ENCODE measurements at regions not wholly inside any gene's neighbourhood (a gene's known extent, or its start where the extent isn't known, plus 50 kb on each side); places are given as distances from the start of the nearest gene placed in this dataset.
A peak's percentile ranks its signal among the peaks of the same experiment; 100 is the strongest.

- TF ChIP-seq MECOM (CRISPR knock-in tag; IDR thresholded peaks at IDR 0.05) (no peak), PPARD (CRISPR knock-in tag; IDR thresholded peaks at IDR 0.05) (no peak), MIER1 (IDR thresholded peaks at IDR 0.05; ENCODE audit: low read depth) (peak; percentile 77; the same call in 1 of the 2 replicates), HMBOX1 (IDR thresholded peaks at IDR 0.05) (no peak), MAFK (IDR thresholded peaks at IDR 0.05; ENCODE audit: low read length) (peak; percentile 90), ESRRA (IDR thresholded peaks at IDR 0.05; ENCODE audit: borderline replicate concordance, low read depth) (peak; percentile 64; the same call in 1 of the 2 replicates), TRIM25 (IDR thresholded peaks at IDR 0.05; ENCODE audit: borderline replicate concordance) (no peak), ZKSCAN1 (IDR thresholded peaks at IDR 0.05; ENCODE audit: low read depth, low read length) (no peak), ARNT (IDR thresholded peaks at IDR 0.05) (peak; percentile 93 to 96), NFIC (IDR thresholded peaks at IDR 0.05) (peak; percentile 50), SOX6 (IDR thresholded peaks at IDR 0.05) (peak; percentile 51), ELF4 (CRISPR knock-in tag; IDR thresholded peaks at IDR 0.05) (no peak), ZNF512 (tag; IDR thresholded peaks at IDR 0.05) (peak; percentile 92), PTRF (tag; IDR thresholded peaks at IDR 0.05) (no peak), ATF1 (CRISPR knock-in tag; IDR thresholded peaks at IDR 0.05) (no peak), ATF1 (tag; IDR thresholded peaks at IDR 0.05) (no peak), ZNF586 (CRISPR knock-in tag; conservative IDR thresholded peaks at IDR 0.05) (no peak), XRCC5 (IDR thresholded peaks at IDR 0.05; ENCODE audit: low read depth, low read length) (no peak), STAT6 (CRISPR knock-in tag; IDR thresholded peaks at IDR 0.05) (no peak), ZNF316 (IDR thresholded peaks at IDR 0.05) (peak; percentile 100), ELK3 (CRISPR knock-in tag; IDR thresholded peaks at IDR 0.05) (no peak), POLR3A (IDR thresholded peaks at IDR 0.05; ENCODE audit: borderline replicate concordance, extremely low read depth, insufficient read depth, insufficient read length) (no peak), RBBP5 (IDR thresholded peaks at IDR 0.05; ENCODE audit: borderline replicate concordance, insufficient read depth, low read length, poor library complexity, severe bottlenecking) (no peak)
Measured at GRCh38 chr10:45495438-45496152, 121.6 kb downstream of the ALOX5 start (continued).

Data from K562 (cell line).